ENCODE measurements at regions not wholly inside any gene's neighbourhood (a gene's known extent, or its start where the extent isn't known, plus 50 kb on each side); places are given as distances from the start of the nearest gene placed in this dataset.
A peak's percentile ranks its signal among the peaks of the same experiment; 100 is the strongest.

- Histone ChIP-seq H3K36me3 (ENCODE audit: control insufficient read depth, insufficient read depth, low read length) (no peaks in the 10 kb centered on the region), H3K4me2 (ENCODE audit: extremely low read depth, insufficient read depth, low read length) (no peak overlapping the region), H3K9me3 (ENCODE audit: control insufficient read depth, insufficient read depth, low read depth, low read length) (no peaks in the 10 kb centered on the region), H3K79me2 (ENCODE audit: control insufficient read depth, insufficient read depth, low read length) (no peaks in the 10 kb centered on the region), H4K20me1 (ENCODE audit: control insufficient read depth, extremely low read depth, insufficient read depth, low read length) (no peaks in the 10 kb centered on the region), H2AFZ (ENCODE audit: low read length) (no peak overlapping the region), H3K4me1 (ENCODE audit: control insufficient read depth, extremely low read depth, insufficient read depth, low read length) (no peaks in the 10 kb centered on the region), H3K9ac (ENCODE audit: insufficient read depth, low read length) (no peak overlapping the region), H3K27me3 (ENCODE audit: control insufficient read depth, insufficient read depth, low read length) (no peaks in the 10 kb centered on the region), H3K4me3 (replicated peaks in 1 of 4; ENCODE audit: control extremely low read depth in 1 of 4, insufficient read depth in 1 of 4, low read depth in 3 of 4, low read length in 4 of 4) (no peak overlapping the region), H3K27ac (ENCODE audit: insufficient read depth, low read length) (no peak overlapping the region)
- DNase-seq (ENCODE audit: low read depth in 2 of 2) = peak; percentile 38 to 57
- TF ChIP-seq, protein P1, sequence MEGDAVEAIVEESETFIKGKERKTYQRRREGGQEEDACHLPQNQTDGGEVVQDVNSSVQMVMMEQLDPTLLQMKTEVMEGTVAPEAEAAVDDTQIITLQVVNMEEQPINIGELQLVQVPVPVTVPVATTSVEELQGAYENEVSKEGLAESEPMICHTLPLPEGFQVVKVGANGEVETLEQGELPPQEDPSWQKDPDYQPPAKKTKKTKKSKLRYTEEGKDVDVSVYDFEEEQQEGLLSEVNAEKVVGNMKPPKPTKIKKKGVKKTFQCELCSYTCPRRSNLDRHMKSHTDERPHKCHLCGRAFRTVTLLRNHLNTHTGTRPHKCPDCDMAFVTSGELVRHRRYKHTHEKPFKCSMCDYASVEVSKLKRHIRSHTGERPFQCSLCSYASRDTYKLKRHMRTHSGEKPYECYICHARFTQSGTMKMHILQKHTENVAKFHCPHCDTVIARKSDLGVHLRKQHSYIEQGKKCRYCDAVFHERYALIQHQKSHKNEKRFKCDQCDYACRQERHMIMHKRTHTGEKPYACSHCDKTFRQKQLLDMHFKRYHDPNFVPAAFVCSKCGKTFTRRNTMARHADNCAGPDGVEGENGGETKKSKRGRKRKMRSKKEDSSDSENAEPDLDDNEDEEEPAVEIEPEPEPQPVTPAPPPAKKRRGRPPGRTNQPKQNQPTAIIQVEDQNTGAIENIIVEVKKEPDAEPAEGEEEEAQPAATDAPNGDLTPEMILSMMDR (conservative IDR thresholded peaks at IDR 0.05 in 1 of 2, IDR thresholded peaks at IDR 0.05 in 1 of 2; ENCODE audit: low read depth in 1 of 2, low read length in 2 of 2) = no peak
- TF ChIP-seq EZH2 (IDR thresholded peaks at IDR 0.05; ENCODE audit: low read length, missing control alignments) = no peak
Measured at GRCh38 chr4:135838889-135839288, 1637.3 kb upstream of the PABPC4L start.

DNA sequence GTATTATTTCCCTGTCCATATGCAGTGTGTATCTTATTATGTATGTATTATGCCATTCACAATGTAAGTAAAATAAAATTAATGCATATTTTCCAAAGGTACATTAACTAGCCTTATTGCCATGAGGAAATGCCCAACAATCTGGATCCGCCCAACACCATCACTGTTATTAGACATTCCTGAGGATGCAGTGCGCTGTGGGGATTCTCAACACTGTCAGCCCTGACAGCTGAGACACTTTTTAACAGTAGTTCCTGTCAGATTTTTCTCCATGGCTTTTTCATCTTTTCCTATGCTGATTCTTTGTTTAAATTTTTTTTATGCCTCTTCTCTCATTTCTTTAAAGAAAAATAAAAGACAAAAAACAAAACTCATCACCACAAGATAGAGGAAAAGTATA is 1632.9 kb upstream of the PABPC4L start:
- no peak overlapping the region for H2AFZ ChIP-seq (ENCODE audit: low read length)
- H4K20me1 ChIP-seq (ENCODE audit: control insufficient read depth, extremely low read depth, insufficient read depth, low read length) = no peaks in the 10 kb centered on the region
- H3K9ac ChIP-seq (ENCODE audit: insufficient read depth, low read length) = no peak overlapping the region
- H3K79me2 ChIP-seq (ENCODE audit: control insufficient read depth, insufficient read depth, low read length) = no peaks in the 10 kb centered on the region
- TF ChIP-seq EZH2 (IDR thresholded peaks at IDR 0.05; ENCODE audit: low read length, missing control alignments) = no peak
- TF ChIP-seq, protein P1 (conservative IDR thresholded peaks at IDR 0.05 in 1 of 2, IDR thresholded peaks at IDR 0.05 in 1 of 2; ENCODE audit: low read depth in 1 of 2, low read length in 2 of 2) = no peak
- H3K27me3 ChIP-seq (ENCODE audit: control insufficient read depth, insufficient read depth, low read length) = no peaks in the 10 kb centered on the region
- H3K27ac ChIP-seq (ENCODE audit: insufficient read depth, low read length) = no peak overlapping the region
- no peak overlapping the region for H3K4me2 ChIP-seq (ENCODE audit: extremely low read depth, insufficient read depth, low read length)
- no peak overlapping the region for H3K4me3 ChIP-seq (replicated peaks in 1 of 4; ENCODE audit: control extremely low read depth in 1 of 4, insufficient read depth in 1 of 4, low read depth in 3 of 4, low read length in 4 of 4)
- no peaks in the 10 kb centered on the region for H3K4me1 ChIP-seq (ENCODE audit: control insufficient read depth, extremely low read depth, insufficient read depth, low read length)
- no peaks in the 10 kb centered on the region for H3K36me3 ChIP-seq (ENCODE audit: control insufficient read depth, insufficient read depth, low read length)
- no peak for DNase-seq (ENCODE audit: low read depth in 2 of 2)
- no peaks in the 10 kb centered on the region for H3K9me3 ChIP-seq (ENCODE audit: control insufficient read depth, insufficient read depth, low read depth, low read length)

GRCh38 chr4:135833529-135833928 is 1631.9 kb upstream of the PABPC4L start:
- no peak overlapping the region for H3K27ac ChIP-seq (ENCODE audit: insufficient read depth, low read length)
- no peak overlapping the region for H3K4me2 ChIP-seq (ENCODE audit: extremely low read depth, insufficient read depth, low read length)
- no peaks in the 10 kb centered on the region for H4K20me1 ChIP-seq (ENCODE audit: control insufficient read depth, extremely low read depth, insufficient read depth, low read length)
- H2AFZ ChIP-seq (ENCODE audit: low read length) = no peak overlapping the region
- H3K9ac ChIP-seq (ENCODE audit: insufficient read depth, low read length) = no peak overlapping the region
- no peaks in the 10 kb centered on the region for H3K36me3 ChIP-seq (ENCODE audit: control insufficient read depth, insufficient read depth, low read length)
- no peaks in the 10 kb centered on the region for H3K79me2 ChIP-seq (ENCODE audit: control insufficient read depth, insufficient read depth, low read length)
- H3K4me1 ChIP-seq (ENCODE audit: control insufficient read depth, extremely low read depth, insufficient read depth, low read length) = no peaks in the 10 kb centered on the region
- DNase-seq (ENCODE audit: low read depth in 2 of 2) = no peak
- H3K9me3 ChIP-seq (ENCODE audit: control insufficient read depth, insufficient read depth, low read depth, low read length) = no peaks in the 10 kb centered on the region
- TF ChIP-seq, protein P1 (conservative IDR thresholded peaks at IDR 0.05 in 1 of 2, IDR thresholded peaks at IDR 0.05 in 1 of 2; ENCODE audit: low read depth in 1 of 2, low read length in 2 of 2) = no peak
- no peak for TF ChIP-seq EZH2 (IDR thresholded peaks at IDR 0.05; ENCODE audit: low read length, missing control alignments)
- no peak overlapping the region for H3K4me3 ChIP-seq (replicated peaks in 1 of 4; ENCODE audit: control extremely low read depth in 1 of 4, insufficient read depth in 1 of 4, low read depth in 3 of 4, low read length in 4 of 4)
- H3K27me3 ChIP-seq (ENCODE audit: control insufficient read depth, insufficient read depth, low read length) = no peaks in the 10 kb centered on the region

Measured in fibroblast of lung (primary cell).